Lower leg skin (tissue), 3 donors: ENCODE measurements at regions not wholly inside any gene's neighbourhood (a gene's known extent, or its start where the extent isn't known, plus 50 kb on each side); places are given as distances from the start of the nearest gene placed in this dataset.

Source experiments
- CTCF ChIP-seq, 3 donors: fragments of 450-650 bp; IDR thresholded peaks; one replicate each; pipeline ENCODE4 v1.5.1; 2016; ENCODE audit warnings: antibody characterized with exemption in 3 of 3, mild to moderate bottlenecking in 3 of 3, moderate library complexity in 2 of 3
- POLR2A ChIP-seq, 2 donors: fragments of 450-650 bp; IDR thresholded peaks; one replicate each; pipeline ENCODE4 v1.6.1; 2016 to 2017; ENCODE audit warnings: antibody characterized with exemption in 2 of 2, mild to moderate bottlenecking in 1 of 2, moderate library complexity in 1 of 2

- TF ChIP-seq CTCF (IDR thresholded peaks at IDR 0.05): no peak
- no peak for TF ChIP-seq POLR2A (IDR thresholded peaks at IDR 0.05)
Measured at GRCh38 chr6:156406099-156406498, 371.1 kb upstream of the ARID1B start.
